HL-60 (cell line): ENCODE measurements at regions not wholly inside any gene's neighbourhood (a gene's known extent, or its start where the extent isn't known, plus 50 kb on each side); places are given as distances from the start of the nearest gene placed in this dataset.

Experiments
- DNase-seq, 2 experiments: peaks; one replicate each; pipeline ENCODE4 v3.0.0-alpha.2; 2010 to 2020; ENCODE audit warnings: low read depth in 1 of 2, low spot score in 1 of 2
- H3K27ac ChIP-seq: fragments of 250-450 bp; sonication (Bioruptor Pico); replicated peaks from 2 replicates; pipeline ENCODE4 v1.5.1; 2020; ENCODE audit warnings: mild to moderate bottlenecking, moderate library complexity
- H3K27me3 ChIP-seq: fragments of 250-450 bp; sonication (Bioruptor Pico); 2 replicates; pipeline ENCODE4 v1.5.1; 2021; ENCODE audit warnings: mild to moderate bottlenecking, moderate library complexity; ENCODE audit not compliant: insufficient read depth, poor library complexity, severe bottlenecking
- H3K4me3 ChIP-seq: replicated peaks from 2 replicates; pipeline ENCODE4 v1.5.1; 2011; ENCODE audit warnings: mild to moderate bottlenecking, control low read depth, low read length; ENCODE audit not compliant: insufficient read depth
- GABPA ChIP-seq: IDR thresholded peaks from 2 replicates; pipeline ENCODE4 v1.6.1; 2012; ENCODE audit warnings: low read depth
- POLR2AphosphoS5 ChIP-seq: IDR thresholded peaks from 2 replicates; pipeline ENCODE4 v1.6.1; 2012; ENCODE audit warnings: low read depth
- SPI1 ChIP-seq: IDR thresholded peaks from 2 replicates; pipeline ENCODE4 v1.6.1; 2012; ENCODE audit warnings: low read depth, mild to moderate bottlenecking, borderline replicate concordance
- TF ChIP-seq, protein P1 (sequence below): IDR thresholded peaks from 2 replicates; pipeline ENCODE4 v1.6.1; 2012; ENCODE audit warnings: low read depth; ENCODE audit not compliant: insufficient replicate concordance
- TF ChIP-seq, protein P2 (sequence below): IDR thresholded peaks from one replicate; pipeline ENCODE4 v1.5.1; 2011; ENCODE audit warnings: low read length, control low read depth, inconsistent platforms; ENCODE audit not compliant: insufficient read depth

DNA sequence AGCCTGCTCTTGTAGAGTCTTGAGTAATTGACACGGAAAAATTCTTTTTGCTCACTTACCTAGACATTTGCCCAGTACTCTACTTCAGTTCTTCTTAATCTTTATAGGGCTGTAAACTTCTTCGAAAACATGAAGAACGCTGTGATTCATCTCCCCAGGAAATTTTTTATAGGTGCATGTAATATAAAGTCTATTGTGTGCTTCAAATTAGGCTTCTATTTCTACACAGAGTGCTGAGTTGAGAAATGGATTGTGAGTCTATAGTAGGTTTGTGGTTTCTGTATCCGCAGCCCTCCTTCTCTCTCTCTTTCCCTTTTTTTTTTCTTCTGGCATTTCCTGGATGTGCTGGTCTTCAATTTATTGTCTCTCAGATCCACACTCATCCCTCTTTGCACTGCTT is 183.3 kb upstream of the DCBLD2 start:
- Histone ChIP-seq H3K27ac (no peak overlapping the region), H3K4me3 (no peak overlapping the region), H3K27me3 (no peaks in the 10 kb centered on the region)
- TF ChIP-seq, protein P1, sequence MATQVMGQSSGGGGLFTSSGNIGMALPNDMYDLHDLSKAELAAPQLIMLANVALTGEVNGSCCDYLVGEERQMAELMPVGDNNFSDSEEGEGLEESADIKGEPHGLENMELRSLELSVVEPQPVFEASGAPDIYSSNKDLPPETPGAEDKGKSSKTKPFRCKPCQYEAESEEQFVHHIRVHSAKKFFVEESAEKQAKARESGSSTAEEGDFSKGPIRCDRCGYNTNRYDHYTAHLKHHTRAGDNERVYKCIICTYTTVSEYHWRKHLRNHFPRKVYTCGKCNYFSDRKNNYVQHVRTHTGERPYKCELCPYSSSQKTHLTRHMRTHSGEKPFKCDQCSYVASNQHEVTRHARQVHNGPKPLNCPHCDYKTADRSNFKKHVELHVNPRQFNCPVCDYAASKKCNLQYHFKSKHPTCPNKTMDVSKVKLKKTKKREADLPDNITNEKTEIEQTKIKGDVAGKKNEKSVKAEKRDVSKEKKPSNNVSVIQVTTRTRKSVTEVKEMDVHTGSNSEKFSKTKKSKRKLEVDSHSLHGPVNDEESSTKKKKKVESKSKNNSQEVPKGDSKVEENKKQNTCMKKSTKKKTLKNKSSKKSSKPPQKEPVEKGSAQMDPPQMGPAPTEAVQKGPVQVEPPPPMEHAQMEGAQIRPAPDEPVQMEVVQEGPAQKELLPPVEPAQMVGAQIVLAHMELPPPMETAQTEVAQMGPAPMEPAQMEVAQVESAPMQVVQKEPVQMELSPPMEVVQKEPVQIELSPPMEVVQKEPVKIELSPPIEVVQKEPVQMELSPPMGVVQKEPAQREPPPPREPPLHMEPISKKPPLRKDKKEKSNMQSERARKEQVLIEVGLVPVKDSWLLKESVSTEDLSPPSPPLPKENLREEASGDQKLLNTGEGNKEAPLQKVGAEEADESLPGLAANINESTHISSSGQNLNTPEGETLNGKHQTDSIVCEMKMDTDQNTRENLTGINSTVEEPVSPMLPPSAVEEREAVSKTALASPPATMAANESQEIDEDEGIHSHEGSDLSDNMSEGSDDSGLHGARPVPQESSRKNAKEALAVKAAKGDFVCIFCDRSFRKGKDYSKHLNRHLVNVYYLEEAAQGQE, result no peak
- TF ChIP-seq SPI1, result no peak
- no peak for TF ChIP-seq GABPA
- TF ChIP-seq, protein P2, sequence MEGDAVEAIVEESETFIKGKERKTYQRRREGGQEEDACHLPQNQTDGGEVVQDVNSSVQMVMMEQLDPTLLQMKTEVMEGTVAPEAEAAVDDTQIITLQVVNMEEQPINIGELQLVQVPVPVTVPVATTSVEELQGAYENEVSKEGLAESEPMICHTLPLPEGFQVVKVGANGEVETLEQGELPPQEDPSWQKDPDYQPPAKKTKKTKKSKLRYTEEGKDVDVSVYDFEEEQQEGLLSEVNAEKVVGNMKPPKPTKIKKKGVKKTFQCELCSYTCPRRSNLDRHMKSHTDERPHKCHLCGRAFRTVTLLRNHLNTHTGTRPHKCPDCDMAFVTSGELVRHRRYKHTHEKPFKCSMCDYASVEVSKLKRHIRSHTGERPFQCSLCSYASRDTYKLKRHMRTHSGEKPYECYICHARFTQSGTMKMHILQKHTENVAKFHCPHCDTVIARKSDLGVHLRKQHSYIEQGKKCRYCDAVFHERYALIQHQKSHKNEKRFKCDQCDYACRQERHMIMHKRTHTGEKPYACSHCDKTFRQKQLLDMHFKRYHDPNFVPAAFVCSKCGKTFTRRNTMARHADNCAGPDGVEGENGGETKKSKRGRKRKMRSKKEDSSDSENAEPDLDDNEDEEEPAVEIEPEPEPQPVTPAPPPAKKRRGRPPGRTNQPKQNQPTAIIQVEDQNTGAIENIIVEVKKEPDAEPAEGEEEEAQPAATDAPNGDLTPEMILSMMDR, result no peak
- TF ChIP-seq POLR2AphosphoS5, result no peak
- DNase-seq, result no peak

DNA sequence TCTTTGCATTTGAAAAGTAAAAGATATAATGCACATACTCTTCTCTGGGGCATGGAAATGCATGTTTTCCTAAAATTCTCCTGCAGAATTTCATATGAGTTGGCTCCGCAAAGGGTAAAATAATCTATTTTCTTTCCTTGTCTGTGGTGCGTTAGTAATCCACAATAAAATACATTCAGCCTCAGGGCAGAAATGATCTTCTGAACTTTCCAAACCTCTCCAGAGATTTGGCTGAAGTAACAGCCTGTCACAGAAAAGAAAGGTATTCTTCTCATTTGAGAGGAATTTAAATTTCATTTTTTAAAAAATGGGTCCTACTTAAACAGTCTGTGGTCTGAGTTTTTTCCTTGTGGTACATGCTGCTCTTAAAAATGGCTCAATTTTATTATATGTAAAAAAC is 182.7 kb upstream of the DCBLD2 start:
- Histone ChIP-seq H3K4me3 (no peak overlapping the region), H3K27ac (no peak overlapping the region), H3K27me3 (no peaks in the 10 kb centered on the region)
- TF ChIP-seq, protein P1, result no peak
- TF ChIP-seq, protein P2, result no peak
- TF ChIP-seq GABPA (no peak), POLR2AphosphoS5 (no peak), SPI1 (no peak)
- DNase-seq, result no peak

DNA sequence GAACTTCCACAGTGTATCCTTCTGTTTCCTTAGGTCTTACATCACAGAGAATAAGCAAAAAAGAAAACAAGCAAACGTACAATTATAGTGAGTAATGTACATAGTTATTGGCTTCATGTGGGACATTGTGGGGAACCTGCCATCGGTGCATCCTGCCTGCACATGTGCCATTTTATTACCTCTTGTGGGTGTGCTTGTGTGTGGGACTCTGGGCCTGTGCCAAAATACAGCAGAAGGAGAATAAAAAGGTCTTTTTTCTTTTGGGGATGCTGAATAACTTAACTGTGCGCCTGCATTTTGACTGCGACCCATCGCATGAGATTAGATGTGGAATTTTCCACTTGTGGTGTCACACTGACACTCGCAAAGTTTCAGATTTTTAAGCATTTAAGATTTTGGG is 169.6 kb upstream of the DCBLD2 start:
- DNase-seq, result no peak
- Histone ChIP-seq H3K27ac (no peak overlapping the region), H3K27me3 (no peaks in the 10 kb centered on the region), H3K4me3 (no peak overlapping the region)
- TF ChIP-seq POLR2AphosphoS5 (no peak), GABPA (no peak), SPI1 (no peak)
- TF ChIP-seq, protein P2, result no peak
- TF ChIP-seq, protein P1, result no peak
